Ishikawa (cell line): ENCODE measurements at regions not wholly inside any gene's neighbourhood (a gene's known extent, or its start where the extent isn't known, plus 50 kb on each side); places are given as distances from the start of the nearest gene placed in this dataset.

Experiments used
- CEBPB ChIP-seq: IDR thresholded peaks from 2 replicates; pipeline ENCODE4 v1.6.1; 2012
- CREB1 ChIP-seq: IDR thresholded peaks from 2 replicates; pipeline ENCODE4 v1.6.1; 2012; ENCODE audit warnings: low read depth
- EGR1 ChIP-seq: IDR thresholded peaks from 2 replicates; pipeline ENCODE4 v1.6.1; 2012
- EP300 ChIP-seq: IDR thresholded peaks from 2 replicates; pipeline ENCODE4 v1.6.1; 2012; ENCODE audit warnings: borderline replicate concordance
- FOXM1 ChIP-seq: IDR thresholded peaks from 2 replicates; pipeline ENCODE4 v1.6.1; 2012; ENCODE audit warnings: low read depth, borderline replicate concordance
- NFIC ChIP-seq: IDR thresholded peaks from 2 replicates; pipeline ENCODE4 v1.6.1; 2012
- RAD21 ChIP-seq: IDR thresholded peaks from 2 replicates; pipeline ENCODE4 v1.6.1; 2012; ENCODE audit warnings: low read depth
- TAF1 ChIP-seq: IDR thresholded peaks from 2 replicates; pipeline ENCODE4 v1.6.1; 2012; ENCODE audit warnings: low read depth, mild to moderate bottlenecking
- TEAD4 ChIP-seq: IDR thresholded peaks from 2 replicates; pipeline ENCODE4 v1.6.1; 2012
- TF ChIP-seq, protein P1 (sequence below): IDR thresholded peaks from 2 replicates; pipeline ENCODE4 v1.6.1; 2012; ENCODE audit warnings: low read depth, mild to moderate bottlenecking
- TF ChIP-seq, protein P2 (sequence below): IDR thresholded peaks from 2 replicates; pipeline ENCODE4 v1.6.1; 2012
- TF ChIP-seq, protein P3 (sequence below): IDR thresholded peaks from 2 replicates; pipeline ENCODE4 v1.6.1; 2012

DNA sequence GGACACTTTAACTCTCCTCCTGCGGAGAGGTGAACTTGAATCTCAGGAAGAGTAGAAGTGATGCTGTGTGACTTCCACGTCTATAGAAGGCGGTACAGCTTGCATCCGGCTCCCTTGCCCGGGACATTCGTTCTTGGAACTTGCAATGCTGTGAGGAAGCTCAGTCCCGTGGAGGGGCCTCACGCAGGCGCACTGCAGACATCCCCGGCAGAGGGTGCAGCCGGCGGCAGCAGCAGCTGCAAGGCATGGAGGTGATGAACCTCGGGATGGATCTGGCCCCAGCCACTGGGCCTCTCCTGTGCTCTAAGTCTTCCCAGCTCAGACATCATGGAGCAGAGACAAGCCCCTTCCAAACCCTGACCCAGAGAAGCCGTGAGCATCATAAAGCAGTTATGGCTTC is 61.8 kb upstream of the SOD1 start:
- TF ChIP-seq CREB1 (no peak), EGR1 (no peak), FOXM1 (no peak), TAF1 (no peak), EP300 (no peak), RAD21 (no peak), TEAD4 (no peak), NFIC (no peak), CEBPB (no peak)
- TF ChIP-seq, protein P1, sequence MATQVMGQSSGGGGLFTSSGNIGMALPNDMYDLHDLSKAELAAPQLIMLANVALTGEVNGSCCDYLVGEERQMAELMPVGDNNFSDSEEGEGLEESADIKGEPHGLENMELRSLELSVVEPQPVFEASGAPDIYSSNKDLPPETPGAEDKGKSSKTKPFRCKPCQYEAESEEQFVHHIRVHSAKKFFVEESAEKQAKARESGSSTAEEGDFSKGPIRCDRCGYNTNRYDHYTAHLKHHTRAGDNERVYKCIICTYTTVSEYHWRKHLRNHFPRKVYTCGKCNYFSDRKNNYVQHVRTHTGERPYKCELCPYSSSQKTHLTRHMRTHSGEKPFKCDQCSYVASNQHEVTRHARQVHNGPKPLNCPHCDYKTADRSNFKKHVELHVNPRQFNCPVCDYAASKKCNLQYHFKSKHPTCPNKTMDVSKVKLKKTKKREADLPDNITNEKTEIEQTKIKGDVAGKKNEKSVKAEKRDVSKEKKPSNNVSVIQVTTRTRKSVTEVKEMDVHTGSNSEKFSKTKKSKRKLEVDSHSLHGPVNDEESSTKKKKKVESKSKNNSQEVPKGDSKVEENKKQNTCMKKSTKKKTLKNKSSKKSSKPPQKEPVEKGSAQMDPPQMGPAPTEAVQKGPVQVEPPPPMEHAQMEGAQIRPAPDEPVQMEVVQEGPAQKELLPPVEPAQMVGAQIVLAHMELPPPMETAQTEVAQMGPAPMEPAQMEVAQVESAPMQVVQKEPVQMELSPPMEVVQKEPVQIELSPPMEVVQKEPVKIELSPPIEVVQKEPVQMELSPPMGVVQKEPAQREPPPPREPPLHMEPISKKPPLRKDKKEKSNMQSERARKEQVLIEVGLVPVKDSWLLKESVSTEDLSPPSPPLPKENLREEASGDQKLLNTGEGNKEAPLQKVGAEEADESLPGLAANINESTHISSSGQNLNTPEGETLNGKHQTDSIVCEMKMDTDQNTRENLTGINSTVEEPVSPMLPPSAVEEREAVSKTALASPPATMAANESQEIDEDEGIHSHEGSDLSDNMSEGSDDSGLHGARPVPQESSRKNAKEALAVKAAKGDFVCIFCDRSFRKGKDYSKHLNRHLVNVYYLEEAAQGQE, result no peak
- TF ChIP-seq, protein P2, sequence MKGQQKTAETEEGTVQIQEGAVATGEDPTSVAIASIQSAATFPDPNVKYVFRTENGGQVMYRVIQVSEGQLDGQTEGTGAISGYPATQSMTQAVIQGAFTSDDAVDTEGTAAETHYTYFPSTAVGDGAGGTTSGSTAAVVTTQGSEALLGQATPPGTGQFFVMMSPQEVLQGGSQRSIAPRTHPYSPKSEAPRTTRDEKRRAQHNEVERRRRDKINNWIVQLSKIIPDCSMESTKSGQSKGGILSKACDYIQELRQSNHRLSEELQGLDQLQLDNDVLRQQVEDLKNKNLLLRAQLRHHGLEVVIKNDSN, result no peak
- TF ChIP-seq, protein P3, sequence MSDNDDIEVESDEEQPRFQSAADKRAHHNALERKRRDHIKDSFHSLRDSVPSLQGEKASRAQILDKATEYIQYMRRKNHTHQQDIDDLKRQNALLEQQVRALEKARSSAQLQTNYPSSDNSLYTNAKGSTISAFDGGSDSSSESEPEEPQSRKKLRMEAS, result no peak
